Activated T-cell treated with anti-CD3 and anti-CD28 coated beads, Interleukin-2, amount 50 U/mL, for 24 hours (primary cell): ENCODE measurements at regions not wholly inside any gene's neighbourhood (a gene's known extent, or its start where the extent isn't known, plus 50 kb on each side); places are given as distances from the start of the nearest gene placed in this dataset.

Experiments used
- DNase-seq: peaks from one replicate; pipeline ENCODE4 v3.0.0-alpha.2; 2020
- H3K27ac Mint-ChIP-seq: 2 replicates; pipeline ENCODE4 v1.8.0; 2020; ENCODE audit warnings: mild to moderate bottlenecking, mixed read lengths
- H3K27me3 Mint-ChIP-seq: 2 replicates; pipeline ENCODE4 v1.8.0; 2020; ENCODE audit warnings: mixed read lengths
- H3K36me3 Mint-ChIP-seq: 2 replicates; pipeline ENCODE4 v1.8.0; 2020; ENCODE audit warnings: low read depth, mixed read lengths
- H3K4me1 Mint-ChIP-seq: 2 replicates; pipeline ENCODE4 v1.8.0; 2020; ENCODE audit warnings: low read depth, mixed read lengths
- H3K4me3 Mint-ChIP-seq: 2 replicates; pipeline ENCODE4 v1.8.0; 2020; ENCODE audit warnings: mild to moderate bottlenecking, moderate library complexity, mixed read lengths
- H3K9me3 Mint-ChIP-seq: 2 replicates; pipeline ENCODE4 v1.8.0; 2020; ENCODE audit warnings: mixed read lengths

- Mint-ChIP-seq H3K27me3 (peaks cover 16% of the 10 kb centered on the region), H3K9me3 (peaks cover 5% of the 10 kb centered on the region), H3K36me3 (no peaks in the 10 kb centered on the region), H3K27ac (no peak overlapping the region), H3K4me1 (peaks cover 6% of the 10 kb centered on the region), H3K4me3 (no peak overlapping the region)
- no peak for DNase-seq
These were observed 102.3 kb upstream of the PFN2 start for GRCh38 chr3:150073031-150073430.

GRCh38 chr3:150072576-150072975, 101.9 kb upstream of the PFN2 start:
- H3K9me3 Mint-ChIP-seq: peaks cover 5% of the 10 kb centered on the region
- no peaks in the 10 kb centered on the region for H3K36me3 Mint-ChIP-seq
- H3K27me3 Mint-ChIP-seq: peaks cover 21% of the 10 kb centered on the region
- peaks cover 3% of the 10 kb centered on the region for H3K4me1 Mint-ChIP-seq
- no peak overlapping the region for H3K27ac Mint-ChIP-seq
- H3K4me3 Mint-ChIP-seq: no peak overlapping the region
- no peak for DNase-seq

GRCh38 chr3:150070271-150070670, 99.6 kb upstream of the PFN2 start:
- Mint-ChIP-seq H3K9me3 (no peaks in the 10 kb centered on the region), H3K4me1 (no peaks in the 10 kb centered on the region), H3K27me3 (peaks cover 29% of the 10 kb centered on the region), H3K27ac (no peak overlapping the region), H3K36me3 (no peaks in the 10 kb centered on the region), H3K4me3 (no peak overlapping the region)
- DNase-seq: no peak

GRCh38 chr3:150069633-150070032, 98.9 kb upstream of the PFN2 start:
- Mint-ChIP-seq H3K4me3 (no peak overlapping the region), H3K36me3 (no peaks in the 10 kb centered on the region), H3K4me1 (no peaks in the 10 kb centered on the region), H3K27me3 (peaks cover 29% of the 10 kb centered on the region), H3K9me3 (no peaks in the 10 kb centered on the region), H3K27ac (no peak overlapping the region)
- no peak for DNase-seq

GRCh38 chr3:150069154-150069527, 98.4 kb upstream of the PFN2 start:
- no peaks in the 10 kb centered on the region for H3K9me3 Mint-ChIP-seq
- peaks cover 29% of the 10 kb centered on the region for H3K27me3 Mint-ChIP-seq
- H3K4me1 Mint-ChIP-seq: no peaks in the 10 kb centered on the region
- H3K4me3 Mint-ChIP-seq: no peak overlapping the region
- no peaks in the 10 kb centered on the region for H3K36me3 Mint-ChIP-seq
- DNase-seq: no peak
- H3K27ac Mint-ChIP-seq: no peak overlapping the region

- DNase-seq: no peak
- no peaks in the 10 kb centered on the region for H3K9me3 Mint-ChIP-seq
- H3K27me3 Mint-ChIP-seq: peaks cover 29% of the 10 kb centered on the region
- H3K4me1 Mint-ChIP-seq: no peaks in the 10 kb centered on the region
- no peak overlapping the region for H3K4me3 Mint-ChIP-seq
- no peaks in the 10 kb centered on the region for H3K36me3 Mint-ChIP-seq
- H3K27ac Mint-ChIP-seq: no peak overlapping the region
These were observed 97.9 kb upstream of the PFN2 start for GRCh38 chr3:150068440-150069153.

GRCh38 chr3:150067561-150067960, 96.9 kb upstream of the PFN2 start:
- H3K4me3 Mint-ChIP-seq: no peak overlapping the region

GRCh38 chr3:150064971-150065370, 94.3 kb upstream of the PFN2 start:
- DNase-seq: no peak
- no peak overlapping the region for H3K27ac Mint-ChIP-seq

More at GRCh38 chr3:150067561-150067960, 96.9 kb upstream of the PFN2 start:
- H3K27me3 Mint-ChIP-seq: peaks cover 29% of the 10 kb centered on the region
- no peaks in the 10 kb centered on the region for H3K4me1 Mint-ChIP-seq
- H3K36me3 Mint-ChIP-seq: no peaks in the 10 kb centered on the region
- no peak for DNase-seq
- no peak overlapping the region for H3K27ac Mint-ChIP-seq
- no peaks in the 10 kb centered on the region for H3K9me3 Mint-ChIP-seq

GRCh38 chr3:150063237-150063636, 92.5 kb upstream of the PFN2 start:
- H3K27me3 Mint-ChIP-seq: peaks cover 16% of the 10 kb centered on the region
- no peaks in the 10 kb centered on the region for H3K4me1 Mint-ChIP-seq
- H3K27ac Mint-ChIP-seq: no peak overlapping the region
- no peaks in the 10 kb centered on the region for H3K9me3 Mint-ChIP-seq
- H3K36me3 Mint-ChIP-seq: no peaks in the 10 kb centered on the region
- no peak for DNase-seq
- H3K4me3 Mint-ChIP-seq: no peak overlapping the region

More at GRCh38 chr3:150064971-150065370, 94.3 kb upstream of the PFN2 start:
- Mint-ChIP-seq H3K27me3 (peaks cover 21% of the 10 kb centered on the region), H3K4me3 (no peak overlapping the region), H3K36me3 (no peaks in the 10 kb centered on the region), H3K4me1 (no peaks in the 10 kb centered on the region), H3K9me3 (no peaks in the 10 kb centered on the region)

- no peak overlapping the region for H3K4me3 Mint-ChIP-seq
- H3K36me3 Mint-ChIP-seq: no peaks in the 10 kb centered on the region
- H3K27me3 Mint-ChIP-seq: peaks cover 10% of the 10 kb centered on the region
- no peaks in the 10 kb centered on the region for H3K4me1 Mint-ChIP-seq
- H3K9me3 Mint-ChIP-seq: no peaks in the 10 kb centered on the region
- DNase-seq: no peak
- no peak overlapping the region for H3K27ac Mint-ChIP-seq
These were observed 91.8 kb upstream of the PFN2 start for GRCh38 chr3:150062492-150062891.

- Mint-ChIP-seq H3K36me3 (no peaks in the 10 kb centered on the region), H3K4me3 (no peak overlapping the region), H3K9me3 (no peaks in the 10 kb centered on the region), H3K27me3 (peaks cover 4% of the 10 kb centered on the region), H3K4me1 (no peaks in the 10 kb centered on the region), H3K27ac (no peak overlapping the region)
- DNase-seq: no peak
These were observed 90.8 kb upstream of the PFN2 start for GRCh38 chr3:150061288-150062024.

GRCh38 chr3:150059729-150060128, 89.0 kb upstream of the PFN2 start:
- H3K27ac Mint-ChIP-seq: no peak overlapping the region
- DNase-seq: no peak
- H3K4me3 Mint-ChIP-seq: no peak overlapping the region
- H3K9me3 Mint-ChIP-seq: no peaks in the 10 kb centered on the region
- peaks cover 19% of the 10 kb centered on the region for H3K27me3 Mint-ChIP-seq
- H3K36me3 Mint-ChIP-seq: no peaks in the 10 kb centered on the region
- H3K4me1 Mint-ChIP-seq: no peaks in the 10 kb centered on the region

GRCh38 chr3:150059241-150059640, 88.5 kb upstream of the PFN2 start:
- H3K4me1 Mint-ChIP-seq: no peaks in the 10 kb centered on the region

GRCh38 chr3:150057227-150057626, 86.5 kb upstream of the PFN2 start:
- H3K4me3 Mint-ChIP-seq: no peak overlapping the region
- no peak for DNase-seq
- H3K9me3 Mint-ChIP-seq: no peaks in the 10 kb centered on the region
- no peaks in the 10 kb centered on the region for H3K4me1 Mint-ChIP-seq
- H3K27me3 Mint-ChIP-seq: peaks cover 28% of the 10 kb centered on the region
- no peaks in the 10 kb centered on the region for H3K36me3 Mint-ChIP-seq
- no peak overlapping the region for H3K27ac Mint-ChIP-seq

More at GRCh38 chr3:150059241-150059640, 88.5 kb upstream of the PFN2 start:
- no peaks in the 10 kb centered on the region for H3K9me3 Mint-ChIP-seq
- H3K27me3 Mint-ChIP-seq: peaks cover 23% of the 10 kb centered on the region
- no peak overlapping the region for H3K4me3 Mint-ChIP-seq
- no peak for DNase-seq
- H3K27ac Mint-ChIP-seq: no peak overlapping the region
- H3K36me3 Mint-ChIP-seq: no peaks in the 10 kb centered on the region

- no peak for DNase-seq
- Mint-ChIP-seq H3K27ac (no peak overlapping the region), H3K9me3 (no peaks in the 10 kb centered on the region), H3K36me3 (no peaks in the 10 kb centered on the region), H3K27me3 (peaks cover 37% of the 10 kb centered on the region), H3K4me3 (no peak overlapping the region), H3K4me1 (no peaks in the 10 kb centered on the region)
These were observed 84.6 kb upstream of the PFN2 start for GRCh38 chr3:150055332-150055731.
